ENCODE measurements at regions not wholly inside any gene's neighbourhood (a gene's known extent, or its start where the extent isn't known, plus 50 kb on each side); places are given as distances from the start of the nearest gene placed in this dataset.

DNA sequence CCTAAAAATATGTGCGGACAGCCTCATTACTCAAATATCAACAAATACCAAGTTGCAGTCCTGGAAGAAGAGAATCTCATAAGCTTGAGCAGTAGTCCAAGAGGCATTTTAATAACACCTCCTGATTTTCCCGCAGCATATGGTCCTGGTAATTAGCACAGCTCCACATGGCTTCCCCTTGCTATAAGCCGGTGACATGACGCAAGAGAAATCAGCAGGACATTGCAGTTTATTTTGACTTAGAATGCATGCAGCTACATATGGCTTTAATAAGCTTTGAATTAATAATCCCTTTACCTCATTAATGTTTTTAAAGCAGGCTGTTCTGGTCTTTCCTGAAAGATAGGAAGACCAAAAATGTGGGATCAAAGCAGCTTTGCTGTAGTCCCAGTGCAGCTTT, 137.6 kb downstream of the RAMP3 start:
- ATAC-seq (ENCODE audit: poor library complexity), result no peak
- H3K27me3 ChIP-seq (ENCODE audit: control insufficient read depth in 1 of 2, insufficient read depth in 2 of 2, low read length in 2 of 2), result peaks cover 20 to 22% of the 10 kb centered on the region in 2 experiments
- H3K36me3 Mint-ChIP-seq (ENCODE audit: low read depth), result no peaks in the 10 kb centered on the region
- TF ChIP-seq, protein P1, sequence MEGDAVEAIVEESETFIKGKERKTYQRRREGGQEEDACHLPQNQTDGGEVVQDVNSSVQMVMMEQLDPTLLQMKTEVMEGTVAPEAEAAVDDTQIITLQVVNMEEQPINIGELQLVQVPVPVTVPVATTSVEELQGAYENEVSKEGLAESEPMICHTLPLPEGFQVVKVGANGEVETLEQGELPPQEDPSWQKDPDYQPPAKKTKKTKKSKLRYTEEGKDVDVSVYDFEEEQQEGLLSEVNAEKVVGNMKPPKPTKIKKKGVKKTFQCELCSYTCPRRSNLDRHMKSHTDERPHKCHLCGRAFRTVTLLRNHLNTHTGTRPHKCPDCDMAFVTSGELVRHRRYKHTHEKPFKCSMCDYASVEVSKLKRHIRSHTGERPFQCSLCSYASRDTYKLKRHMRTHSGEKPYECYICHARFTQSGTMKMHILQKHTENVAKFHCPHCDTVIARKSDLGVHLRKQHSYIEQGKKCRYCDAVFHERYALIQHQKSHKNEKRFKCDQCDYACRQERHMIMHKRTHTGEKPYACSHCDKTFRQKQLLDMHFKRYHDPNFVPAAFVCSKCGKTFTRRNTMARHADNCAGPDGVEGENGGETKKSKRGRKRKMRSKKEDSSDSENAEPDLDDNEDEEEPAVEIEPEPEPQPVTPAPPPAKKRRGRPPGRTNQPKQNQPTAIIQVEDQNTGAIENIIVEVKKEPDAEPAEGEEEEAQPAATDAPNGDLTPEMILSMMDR (IDR thresholded peaks at IDR 0.05), result no peak
- ChIA-PET POLR2A (no interaction called here), CTCF (no interaction called here)
- no peak for DNase-seq
- H3K27me3 Mint-ChIP-seq, result peaks cover 58% of the 10 kb centered on the region
- no peak overlapping the region for H3K27ac Mint-ChIP-seq
- H3K4me3 ChIP-seq (ENCODE audit: low read length), result no peak overlapping the region
- H3K4me1 Mint-ChIP-seq (ENCODE audit: low read depth), result no peaks in the 10 kb centered on the region
- intact Hi-C loops (cut with DNase I, micrococcal nuclease), result no loop called here
- no peaks in the 10 kb centered on the region for H3K36me3 ChIP-seq (ENCODE audit: insufficient read depth, low read length)
- no peaks in the 10 kb centered on the region for H3K9me3 ChIP-seq (ENCODE audit: control insufficient read depth in 1 of 2, insufficient read depth in 1 of 2, low read length in 2 of 2)
- H3K4me1 ChIP-seq (ENCODE audit: insufficient read depth, low read length), result no peaks in the 10 kb centered on the region
- no peak overlapping the region for H3K4me3 Mint-ChIP-seq
- H3K9me3 Mint-ChIP-seq, result no peaks in the 10 kb centered on the region
- no peak overlapping the region for H3K27ac ChIP-seq (ENCODE audit: low read depth in 1 of 2, low read length in 2 of 2)

DNA sequence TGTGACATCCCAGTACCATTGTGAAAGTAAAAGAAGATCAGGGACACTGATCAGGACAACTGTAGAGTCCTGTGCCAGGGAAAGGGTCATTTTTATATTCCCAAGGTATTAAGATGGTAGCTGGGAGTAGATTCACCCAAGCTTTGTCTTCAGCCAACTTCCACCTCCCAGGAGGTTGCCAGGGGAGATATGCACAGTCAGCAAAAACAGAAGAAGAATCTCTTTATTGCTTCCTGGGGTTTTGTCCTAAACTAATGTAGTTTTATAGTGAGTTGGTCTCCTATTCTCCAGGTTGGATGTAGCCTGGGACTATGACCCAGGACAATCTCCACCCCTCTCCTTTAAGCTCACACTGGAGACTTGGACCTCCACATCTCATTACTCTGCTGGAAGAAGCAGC, 139.2 kb downstream of the RAMP3 start:
- peaks cover 20 to 23% of the 10 kb centered on the region in 2 experiments for H3K27me3 ChIP-seq (ENCODE audit: control insufficient read depth in 1 of 2, insufficient read depth in 2 of 2, low read length in 2 of 2)
- CTCF ChIA-PET, result no interaction called here
- no peaks in the 10 kb centered on the region for H3K4me1 ChIP-seq (ENCODE audit: insufficient read depth, low read length)
- H3K27me3 Mint-ChIP-seq, result peaks cover 72% of the 10 kb centered on the region
- H3K9me3 ChIP-seq (ENCODE audit: control insufficient read depth in 1 of 2, insufficient read depth in 1 of 2, low read length in 2 of 2), result no peaks in the 10 kb centered on the region
- H3K27ac ChIP-seq (ENCODE audit: low read depth in 1 of 2, low read length in 2 of 2), result no peak overlapping the region
- H3K4me1 Mint-ChIP-seq (ENCODE audit: low read depth), result no peaks in the 10 kb centered on the region
- peaks cover 3% of the 10 kb centered on the region for H3K9me3 Mint-ChIP-seq
- H3K4me3 Mint-ChIP-seq, result no peak overlapping the region
- DNase-seq (no peak), ATAC-seq (ENCODE audit: poor library complexity) (no peak)
- TF ChIP-seq, protein P1 (IDR thresholded peaks at IDR 0.05), result no peak
- no peaks in the 10 kb centered on the region for H3K36me3 Mint-ChIP-seq (ENCODE audit: low read depth)
- intact Hi-C loops (cut with DNase I, micrococcal nuclease), result no loop called here
- H3K27ac Mint-ChIP-seq, result no peak overlapping the region
- POLR2A ChIA-PET, result no interaction called here
- no peaks in the 10 kb centered on the region for H3K36me3 ChIP-seq (ENCODE audit: insufficient read depth, low read length)
- H3K4me3 ChIP-seq (ENCODE audit: low read length), result no peak overlapping the region

DNA sequence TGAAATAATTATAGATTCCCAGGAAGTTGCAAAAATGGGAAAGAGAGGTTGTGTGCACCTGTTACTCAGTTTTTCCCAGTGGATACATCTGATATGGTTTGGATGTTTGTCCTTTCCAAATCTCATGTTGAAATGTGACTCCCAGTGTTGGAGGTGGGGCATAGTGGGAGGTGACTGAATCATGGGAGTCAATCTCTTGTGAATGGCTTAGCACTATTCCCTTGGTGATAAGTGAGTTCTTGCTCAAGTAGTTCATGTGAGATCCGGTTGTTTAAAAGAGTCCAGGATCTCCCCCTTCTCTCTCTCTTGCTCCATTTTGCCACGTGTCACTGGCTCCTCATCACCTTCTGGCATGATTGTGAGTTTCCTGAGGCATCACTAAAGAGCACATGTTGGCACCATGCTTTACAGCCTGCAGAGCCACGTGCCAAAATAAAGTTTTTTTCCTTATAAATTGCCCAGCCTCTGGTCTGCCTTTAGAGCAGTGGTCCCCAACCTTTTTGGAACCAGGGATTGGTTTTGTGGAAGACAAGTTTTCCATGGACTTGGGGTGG, 149.2 kb downstream of the RAMP3 start:
- H3K27ac Mint-ChIP-seq, result no peak overlapping the region
- no peaks in the 10 kb centered on the region for H3K36me3 ChIP-seq (ENCODE audit: insufficient read depth, low read length)
- H3K27ac ChIP-seq (ENCODE audit: low read depth in 1 of 2, low read length in 2 of 2), result no peak overlapping the region
- no peaks in the 10 kb centered on the region for H3K4me1 Mint-ChIP-seq (ENCODE audit: low read depth)
- peaks cover 13% of the 10 kb centered on the region for H3K27me3 Mint-ChIP-seq
- CTCF ChIA-PET, result no interaction called here
- TF ChIP-seq, protein P1 (IDR thresholded peaks at IDR 0.05), result no peak
- no peak overlapping the region for H3K4me3 ChIP-seq (ENCODE audit: low read length)
- H3K27me3 ChIP-seq (ENCODE audit: control insufficient read depth in 1 of 2, insufficient read depth in 2 of 2, low read length in 2 of 2), result no peaks in the 10 kb centered on the region
- POLR2A ChIA-PET, result no interaction called here
- no peaks in the 10 kb centered on the region for H3K4me1 ChIP-seq (ENCODE audit: insufficient read depth, low read length)
- H3K9me3 ChIP-seq (ENCODE audit: control insufficient read depth in 1 of 2, insufficient read depth in 1 of 2, low read length in 2 of 2), result peaks cover 8 to 14% of the 10 kb centered on the region in 2 experiments
- no peak for DNase-seq
- ATAC-seq (ENCODE audit: poor library complexity), result no peak
- H3K4me3 Mint-ChIP-seq, result no peak overlapping the region
- no peaks in the 10 kb centered on the region for H3K36me3 Mint-ChIP-seq (ENCODE audit: low read depth)
- peaks cover 13% of the 10 kb centered on the region for H3K9me3 Mint-ChIP-seq
- intact Hi-C loops (cut with DNase I, micrococcal nuclease), result no loop called here
